GM12875 (cell line): ENCODE measurements at regions not wholly inside any gene's neighbourhood (a gene's known extent, or its start where the extent isn't known, plus 50 kb on each side); places are given as distances from the start of the nearest gene placed in this dataset.

Experiments
- H3K4me3 ChIP-seq: one replicate; pipeline ENCODE4 v1.5.1; 2011; ENCODE audit warnings: low read depth, low read length, control low read depth
- CTCF ChIP-seq: IDR thresholded peaks from 2 replicates; pipeline ENCODE4 v1.5.1; 2011; ENCODE audit warnings: low read depth, mild to moderate bottlenecking, control low read depth, inconsistent platforms, low read length, moderate library complexity, borderline replicate concordance; ENCODE audit not compliant: insufficient read depth

GRCh38 chr3:116553355-116553754, 108.1 kb upstream of the LSAMP start:
- no peak overlapping the region for H3K4me3 ChIP-seq
- no peak for TF ChIP-seq CTCF

GRCh38 chr3:116561529-116561928, 116.2 kb upstream of the LSAMP start:
- TF ChIP-seq CTCF, result no peak
- H3K4me3 ChIP-seq, result no peak overlapping the region

GRCh38 chr3:116563351-116563750, 118.1 kb upstream of the LSAMP start:
- TF ChIP-seq CTCF, result no peak
- no peak overlapping the region for H3K4me3 ChIP-seq

GRCh38 chr3:116566478-116566960, 121.2 kb upstream of the LSAMP start:
- no peak for TF ChIP-seq CTCF
- no peak overlapping the region for H3K4me3 ChIP-seq

- TF ChIP-seq CTCF, result no peak
- no peak overlapping the region for H3K4me3 ChIP-seq
Measured at GRCh38 chr3:116569611-116570010, 124.3 kb upstream of the LSAMP start.

- no peak overlapping the region for H3K4me3 ChIP-seq
- no peak for TF ChIP-seq CTCF
Measured at GRCh38 chr3:116579840-116580239, 129.7 kb upstream of the TUSC7 start.

- no peak for TF ChIP-seq CTCF
- no peak overlapping the region for H3K4me3 ChIP-seq
Measured at GRCh38 chr3:116586285-116586944, 123.2 kb upstream of the TUSC7 start.
